GM06990 (cell line): ENCODE measurements at regions not wholly inside any gene's neighbourhood (a gene's known extent, or its start where the extent isn't known, plus 50 kb on each side); places are given as distances from the start of the nearest gene placed in this dataset.

Source experiments
- DNase-seq: peaks from one replicate; pipeline ENCODE4 v3.0.0-alpha.2; 2011; ENCODE audit not compliant: insufficient read length; ENCODE audit errors: extremely low read depth
- H3K27me3 ChIP-seq: replicated peaks from 2 replicates; pipeline ENCODE4 v1.6.0; 2011; ENCODE audit warnings: low read length; ENCODE audit not compliant: control insufficient read depth, insufficient read depth
- H3K36me3 ChIP-seq: 2 replicates; pipeline ENCODE4 v1.5.1; 2011; ENCODE audit warnings: low read length; ENCODE audit not compliant: control insufficient read depth, insufficient read depth
- H3K4me3 ChIP-seq: replicated peaks from 2 replicates; pipeline ENCODE4 v1.5.1; 2011; ENCODE audit warnings: low read depth, mild to moderate bottlenecking, control low read depth, low read length
- TF ChIP-seq, protein P1 (sequence below): IDR thresholded peaks from 2 replicates; pipeline ENCODE4 v1.5.1; 2011; ENCODE audit warnings: low read length, control low read depth, mild to moderate bottlenecking, inconsistent platforms; ENCODE audit not compliant: insufficient read depth, poor library complexity, severe bottlenecking

DNA sequence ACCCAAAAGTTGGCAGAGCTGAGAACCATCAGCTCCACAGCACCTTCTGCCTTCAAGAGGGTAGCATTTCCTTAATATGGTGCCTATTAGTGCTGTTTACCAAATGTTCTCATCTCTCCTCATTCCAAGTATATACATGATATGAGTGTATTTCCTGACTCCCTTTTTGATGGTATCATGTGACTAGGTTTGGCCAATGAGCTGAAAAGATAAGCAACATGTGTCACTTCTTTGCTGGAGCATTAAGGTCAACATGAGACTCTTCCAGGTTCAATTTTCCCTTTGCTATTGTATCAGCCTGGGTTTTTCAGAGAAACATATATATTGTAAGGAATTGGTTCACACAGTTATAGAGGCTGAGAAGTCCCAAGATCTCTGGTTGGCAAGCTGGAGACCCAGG is 310.9 kb downstream of the HRH4 start:
- Histone ChIP-seq H3K36me3 (no peaks in the 10 kb centered on the region), H3K4me3 (no peak overlapping the region), H3K27me3 (no peaks in the 10 kb centered on the region)
- DNase-seq: no peak
- TF ChIP-seq, protein P1, sequence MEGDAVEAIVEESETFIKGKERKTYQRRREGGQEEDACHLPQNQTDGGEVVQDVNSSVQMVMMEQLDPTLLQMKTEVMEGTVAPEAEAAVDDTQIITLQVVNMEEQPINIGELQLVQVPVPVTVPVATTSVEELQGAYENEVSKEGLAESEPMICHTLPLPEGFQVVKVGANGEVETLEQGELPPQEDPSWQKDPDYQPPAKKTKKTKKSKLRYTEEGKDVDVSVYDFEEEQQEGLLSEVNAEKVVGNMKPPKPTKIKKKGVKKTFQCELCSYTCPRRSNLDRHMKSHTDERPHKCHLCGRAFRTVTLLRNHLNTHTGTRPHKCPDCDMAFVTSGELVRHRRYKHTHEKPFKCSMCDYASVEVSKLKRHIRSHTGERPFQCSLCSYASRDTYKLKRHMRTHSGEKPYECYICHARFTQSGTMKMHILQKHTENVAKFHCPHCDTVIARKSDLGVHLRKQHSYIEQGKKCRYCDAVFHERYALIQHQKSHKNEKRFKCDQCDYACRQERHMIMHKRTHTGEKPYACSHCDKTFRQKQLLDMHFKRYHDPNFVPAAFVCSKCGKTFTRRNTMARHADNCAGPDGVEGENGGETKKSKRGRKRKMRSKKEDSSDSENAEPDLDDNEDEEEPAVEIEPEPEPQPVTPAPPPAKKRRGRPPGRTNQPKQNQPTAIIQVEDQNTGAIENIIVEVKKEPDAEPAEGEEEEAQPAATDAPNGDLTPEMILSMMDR: no peak

DNA sequence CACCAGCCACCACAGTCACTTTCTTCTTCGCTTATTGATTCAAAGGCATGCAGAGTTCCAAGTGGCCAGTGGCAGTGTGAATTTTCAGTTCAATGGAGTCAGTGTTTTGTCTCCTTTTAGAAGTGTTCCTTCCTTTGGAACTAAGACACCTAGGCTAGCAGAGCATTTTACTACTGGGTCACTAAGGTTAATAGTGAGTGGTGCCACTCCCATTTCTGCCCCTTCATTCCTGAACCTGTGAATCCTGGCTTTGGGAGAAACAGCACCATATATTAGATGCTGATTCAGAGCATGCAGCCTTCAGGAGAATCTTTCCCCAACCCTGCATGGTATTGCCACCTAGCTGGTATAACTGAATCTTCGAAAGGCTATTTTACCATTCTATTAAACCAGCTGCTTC is 312.7 kb downstream of the HRH4 start:
- no peaks in the 10 kb centered on the region for H3K36me3 ChIP-seq
- DNase-seq: no peak
- no peaks in the 10 kb centered on the region for H3K27me3 ChIP-seq
- TF ChIP-seq, protein P1: no peak
- no peak overlapping the region for H3K4me3 ChIP-seq

DNA sequence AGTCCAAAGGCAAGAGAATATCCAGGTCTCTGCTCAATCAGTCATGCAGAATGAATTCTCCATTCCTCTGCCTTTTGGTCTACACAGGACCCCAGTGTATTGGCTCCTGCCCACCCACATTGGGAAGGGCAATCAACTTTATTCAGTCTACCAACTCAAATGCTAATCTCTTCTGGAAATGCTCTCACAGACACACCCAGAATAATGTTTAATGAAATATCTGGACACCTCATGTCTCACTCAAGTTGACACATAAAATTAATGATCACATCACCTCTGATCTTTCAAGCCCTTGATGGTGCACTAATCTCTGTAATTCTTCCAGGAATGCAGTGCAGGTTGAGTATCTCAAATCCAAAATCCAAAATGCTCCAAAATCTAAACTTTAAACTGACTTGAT is 315.6 kb downstream of the HRH4 start:
- Histone ChIP-seq H3K36me3 (no peaks in the 10 kb centered on the region), H3K4me3 (no peak overlapping the region), H3K27me3 (no peaks in the 10 kb centered on the region)
- no peak for DNase-seq
- TF ChIP-seq, protein P1: no peak

DNA sequence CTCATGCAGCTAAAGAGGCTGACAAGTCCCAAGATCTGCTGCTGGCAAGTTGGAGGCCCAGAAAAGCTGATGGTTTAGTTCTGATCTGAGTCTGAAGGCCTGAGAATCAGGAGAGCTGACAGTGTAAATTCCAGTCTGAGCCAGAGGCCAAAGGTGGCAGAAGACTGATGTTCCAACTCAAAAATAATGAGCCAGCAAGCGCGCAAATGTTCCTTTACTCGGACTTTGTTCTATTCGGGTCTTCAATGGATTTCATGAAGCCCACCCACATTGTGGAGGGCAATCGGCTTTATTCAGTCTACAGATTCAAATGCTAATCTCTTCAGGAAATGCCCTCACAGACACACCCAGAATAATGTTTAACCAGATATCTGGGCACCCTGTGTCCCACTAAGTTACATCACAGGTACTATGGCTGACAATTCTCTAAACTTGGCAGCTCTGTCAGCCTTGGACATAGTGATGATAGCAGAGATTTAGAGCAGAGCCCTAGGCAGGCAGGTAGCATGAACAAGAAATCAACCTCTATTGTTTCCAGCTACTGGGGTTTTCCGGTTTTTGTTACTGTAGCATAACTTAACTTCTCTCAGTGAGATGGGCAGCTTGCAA is 318.5 kb downstream of the HRH4 start:
- no peak for DNase-seq
- no peak overlapping the region for H3K4me3 ChIP-seq
- no peaks in the 10 kb centered on the region for H3K27me3 ChIP-seq

DNA sequence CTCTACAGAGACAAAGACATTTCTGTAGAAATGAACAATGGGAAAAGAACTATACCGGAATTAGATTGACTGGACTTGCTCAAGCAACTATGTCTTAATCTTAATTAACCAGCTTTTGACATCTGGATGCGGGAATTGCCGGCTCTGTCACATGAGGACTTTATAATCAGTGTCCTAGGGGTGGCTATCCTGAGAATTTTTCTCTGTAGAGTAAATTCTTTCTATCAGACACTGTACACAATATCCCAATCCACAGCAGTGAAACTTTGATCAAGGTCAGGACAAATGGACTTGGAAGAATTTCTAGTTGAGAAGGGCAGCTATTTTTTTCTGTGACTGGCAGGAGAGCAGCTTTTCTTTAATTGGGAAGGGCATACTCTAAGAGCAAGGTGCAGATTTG is 322.1 kb downstream of the HRH4 start:
- no peaks in the 10 kb centered on the region for H3K36me3 ChIP-seq
- DNase-seq: no peak
- H3K4me3 ChIP-seq: no peak overlapping the region
- H3K27me3 ChIP-seq: no peaks in the 10 kb centered on the region
- TF ChIP-seq, protein P1: no peak

More for the DNA sequence above, 318.5 kb downstream of the HRH4 start:
- TF ChIP-seq, protein P1: no peak
- no peaks in the 10 kb centered on the region for H3K36me3 ChIP-seq

DNA sequence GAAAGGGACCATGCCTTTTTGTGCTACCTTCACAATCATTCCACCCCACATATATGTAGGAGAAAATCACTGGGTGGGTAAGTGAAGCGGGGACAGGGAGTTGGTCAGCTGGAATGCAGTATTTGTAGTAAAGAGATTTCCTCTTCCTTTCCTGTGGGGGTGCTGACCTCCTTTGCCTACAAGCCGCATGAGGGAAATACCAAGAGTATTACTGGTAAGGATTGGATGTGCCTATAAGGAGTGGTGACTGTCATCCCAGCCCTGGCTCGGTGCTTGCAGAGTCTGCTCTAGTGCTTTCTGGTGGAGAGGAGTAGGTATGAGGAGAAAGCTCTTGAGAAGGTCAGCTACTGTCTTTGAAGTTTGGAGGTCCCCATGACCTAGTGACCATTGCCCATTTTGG is 324.6 kb downstream of the HRH4 start:
- no peaks in the 10 kb centered on the region for H3K27me3 ChIP-seq
- DNase-seq: no peak
- TF ChIP-seq, protein P1: no peak
- no peaks in the 10 kb centered on the region for H3K36me3 ChIP-seq
- no peak overlapping the region for H3K4me3 ChIP-seq
